HG03103 (cell line): ENCODE measurements at regions not wholly inside any gene's neighbourhood (a gene's known extent, or its start where the extent isn't known, plus 50 kb on each side); places are given as distances from the start of the nearest gene placed in this dataset.

Experiments
- ATAC-seq: cut with Tn5 transposase; IDR thresholded peaks from one replicate; pipeline ENCODE4 v1.9.1; 2021; ENCODE audit warnings: low read depth; ENCODE audit not compliant: unreplicated experiment

GRCh38 chr10:117668327-117669008, 125.9 kb downstream of the EMX2 start:
- ATAC-seq, result no peak

- no peak for ATAC-seq
Observed at GRCh38 chr10:117669122-117669521, 126.6 kb downstream of the EMX2 start.

GRCh38 chr10:117670116-117670904, 127.8 kb downstream of the EMX2 start:
- ATAC-seq, result no peak

- no peak for ATAC-seq
Observed at GRCh38 chr10:117673230-117674010, 130.9 kb downstream of the EMX2 start.

GRCh38 chr10:117674201-117674600, 131.7 kb downstream of the EMX2 start:
- ATAC-seq, result no peak

GRCh38 chr10:117674646-117675045, 132.1 kb downstream of the EMX2 start:
- ATAC-seq, result no peak

- no peak for ATAC-seq
Observed at GRCh38 chr10:117675514-117676055, 133.0 kb downstream of the EMX2 start.

- ATAC-seq, result no peak
Observed at GRCh38 chr10:117677239-117677638, 134.7 kb downstream of the EMX2 start.

- no peak for ATAC-seq
Observed at GRCh38 chr10:117677890-117678500, 135.4 kb downstream of the EMX2 start.

- no peak for ATAC-seq
Observed at GRCh38 chr10:117680601-117681000, 138.1 kb downstream of the EMX2 start.

- ATAC-seq, result no peak
Observed at GRCh38 chr10:117681104-117681503, 138.6 kb downstream of the EMX2 start.

- no peak for ATAC-seq
Observed at GRCh38 chr10:117684046-117684610, 141.6 kb downstream of the EMX2 start.

GRCh38 chr10:117684672-117685211, 142.2 kb downstream of the EMX2 start:
- ATAC-seq, result no peak

GRCh38 chr10:117685431-117685830, 142.9 kb downstream of the EMX2 start:
- ATAC-seq, result no peak

GRCh38 chr10:117686606-117687005, 144.1 kb downstream of the EMX2 start:
- no peak for ATAC-seq

GRCh38 chr10:117688358-117688757, 145.8 kb downstream of the EMX2 start:
- no peak for ATAC-seq

- no peak for ATAC-seq
Observed at GRCh38 chr10:117689566-117689965, 147.0 kb downstream of the EMX2 start.

GRCh38 chr10:117690359-117690758, 147.8 kb downstream of the EMX2 start:
- ATAC-seq, result no peak

- no peak for ATAC-seq
Observed at GRCh38 chr10:117694190-117694589, 151.6 kb downstream of the EMX2 start.

- no peak for ATAC-seq
Observed at GRCh38 chr10:117697402-117697801, 154.9 kb downstream of the EMX2 start.
